GM19328 (cell line): ENCODE measurements at regions not wholly inside any gene's neighbourhood (a gene's known extent, or its start where the extent isn't known, plus 50 kb on each side); places are given as distances from the start of the nearest gene placed in this dataset.

Experiments used
- ATAC-seq: cut with Tn5 transposase; IDR thresholded peaks from one replicate; pipeline ENCODE4 v1.9.1; 2021; ENCODE audit warnings: mild to moderate bottlenecking, moderate library complexity; ENCODE audit not compliant: unreplicated experiment

- no peak for ATAC-seq
Observed at GRCh38 chr3:30258426-30259392, 347.7 kb upstream of the TGFBR2 start.

- no peak for ATAC-seq
Observed at GRCh38 chr3:30259730-30260129, 346.7 kb upstream of the TGFBR2 start.

DNA sequence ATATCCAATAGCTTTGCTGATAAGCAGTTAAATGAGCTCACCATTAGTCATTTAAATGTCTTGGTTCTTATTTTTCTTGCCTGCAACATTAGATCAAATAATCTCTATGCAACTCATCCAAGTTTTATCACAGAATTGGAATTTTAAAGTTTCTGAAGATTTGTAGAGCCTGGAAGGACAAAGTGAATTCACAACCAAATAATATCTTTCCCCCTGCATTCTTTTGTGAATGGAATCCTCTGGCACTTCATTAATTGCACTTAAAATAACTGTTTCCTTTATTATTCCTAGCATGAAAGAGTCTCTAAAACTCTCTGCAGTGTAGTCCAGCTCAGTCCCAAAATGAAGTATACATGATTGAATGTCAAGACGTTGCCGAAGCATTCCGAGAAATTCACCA, 345.6 kb upstream of the TGFBR2 start:
- ATAC-seq: no peak

DNA sequence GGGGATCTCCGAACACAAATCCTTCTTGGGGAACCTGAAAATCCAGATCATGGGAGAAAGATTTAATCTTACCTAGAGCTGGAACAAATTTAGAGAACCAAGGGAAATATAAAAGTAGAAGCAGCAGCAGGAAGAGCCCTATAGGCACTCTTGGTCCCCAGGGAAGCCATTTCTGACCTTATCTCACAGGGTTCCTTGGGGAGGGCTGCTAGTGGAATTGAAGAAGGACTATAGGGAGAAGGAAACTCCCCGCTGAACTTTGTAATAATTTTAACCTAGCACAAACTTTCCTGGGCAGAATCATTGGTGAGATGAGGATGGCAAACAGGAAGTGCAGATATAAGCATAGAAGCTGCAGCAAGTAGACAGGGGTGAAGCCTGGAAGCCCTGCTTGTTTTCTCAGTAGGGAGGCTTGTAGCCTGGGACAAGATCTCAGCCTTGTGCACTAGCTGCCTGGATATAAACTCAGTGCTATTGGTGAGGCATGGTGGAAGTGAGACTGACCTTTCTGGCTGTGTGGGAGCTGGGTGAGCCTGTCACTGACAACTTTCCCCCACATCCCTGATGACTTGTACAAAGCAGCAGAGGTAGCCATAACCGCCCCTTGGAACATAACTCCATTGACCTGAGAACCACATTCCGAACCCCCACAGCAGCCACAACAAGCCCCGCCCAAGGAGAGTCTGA, 343.0 kb upstream of the TGFBR2 start:
- no peak for ATAC-seq

DNA sequence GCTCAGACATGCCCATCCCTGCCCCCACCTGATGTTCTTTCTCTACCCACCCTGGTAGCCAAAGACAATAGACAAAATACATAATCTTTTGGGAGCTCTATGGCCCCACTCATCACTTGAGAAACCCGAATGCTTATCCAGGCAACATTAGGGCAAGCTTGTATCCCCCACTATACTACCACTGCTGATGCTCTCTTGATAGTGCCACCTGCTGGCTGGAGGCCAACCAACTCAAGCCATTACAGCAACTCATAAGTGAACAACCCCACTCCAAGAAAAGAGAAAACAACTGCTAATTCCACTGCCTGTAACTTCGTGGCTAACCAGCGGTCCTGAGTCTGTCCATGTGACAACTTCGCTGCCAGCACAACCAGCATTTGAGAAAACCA, 342.5 kb upstream of the TGFBR2 start:
- no peak for ATAC-seq

- ATAC-seq: no peak
Observed at GRCh38 chr3:30266524-30266923, 339.9 kb upstream of the TGFBR2 start.

DNA sequence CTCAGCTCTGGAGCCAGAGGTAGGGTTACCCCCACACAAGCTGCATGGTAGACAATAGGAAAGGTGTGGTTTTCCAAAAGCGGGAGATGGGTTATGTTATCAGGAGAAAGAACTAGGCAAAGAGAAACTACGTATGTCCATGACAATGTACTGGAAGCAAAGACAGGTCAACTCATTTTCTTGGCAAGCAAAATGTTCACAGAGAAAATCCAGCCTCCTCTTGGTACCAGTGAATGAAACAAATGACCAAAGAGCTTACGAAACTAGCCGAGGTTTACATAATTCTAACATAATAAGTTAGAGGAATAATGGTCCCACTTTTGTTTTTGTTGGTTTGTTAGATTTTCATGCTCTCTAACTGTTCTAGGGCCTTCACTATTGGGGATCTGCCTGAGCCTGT, 338.1 kb upstream of the TGFBR2 start:
- ATAC-seq: no peak

- ATAC-seq: no peak
Observed at GRCh38 chr3:30269751-30270445, 336.5 kb upstream of the TGFBR2 start.

DNA sequence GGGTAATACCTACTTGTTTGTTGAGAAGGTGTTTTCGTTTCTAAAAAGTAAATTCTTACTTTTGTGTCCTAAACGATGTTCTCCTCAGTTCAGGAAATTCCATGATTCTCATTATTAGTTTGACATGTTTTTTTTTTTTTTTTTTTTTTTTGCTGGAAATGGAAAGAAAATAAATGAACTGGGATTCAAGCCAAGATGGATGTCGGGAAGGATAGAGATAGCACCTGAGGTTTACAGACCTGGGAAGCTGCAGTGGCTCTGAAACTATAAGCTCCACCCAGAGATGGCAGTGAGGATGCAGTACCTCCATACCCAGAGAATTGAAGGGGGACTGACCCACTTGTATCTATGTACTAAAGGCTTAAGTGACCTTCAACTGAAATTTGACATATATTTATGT, 334.6 kb upstream of the TGFBR2 start:
- no peak for ATAC-seq

DNA sequence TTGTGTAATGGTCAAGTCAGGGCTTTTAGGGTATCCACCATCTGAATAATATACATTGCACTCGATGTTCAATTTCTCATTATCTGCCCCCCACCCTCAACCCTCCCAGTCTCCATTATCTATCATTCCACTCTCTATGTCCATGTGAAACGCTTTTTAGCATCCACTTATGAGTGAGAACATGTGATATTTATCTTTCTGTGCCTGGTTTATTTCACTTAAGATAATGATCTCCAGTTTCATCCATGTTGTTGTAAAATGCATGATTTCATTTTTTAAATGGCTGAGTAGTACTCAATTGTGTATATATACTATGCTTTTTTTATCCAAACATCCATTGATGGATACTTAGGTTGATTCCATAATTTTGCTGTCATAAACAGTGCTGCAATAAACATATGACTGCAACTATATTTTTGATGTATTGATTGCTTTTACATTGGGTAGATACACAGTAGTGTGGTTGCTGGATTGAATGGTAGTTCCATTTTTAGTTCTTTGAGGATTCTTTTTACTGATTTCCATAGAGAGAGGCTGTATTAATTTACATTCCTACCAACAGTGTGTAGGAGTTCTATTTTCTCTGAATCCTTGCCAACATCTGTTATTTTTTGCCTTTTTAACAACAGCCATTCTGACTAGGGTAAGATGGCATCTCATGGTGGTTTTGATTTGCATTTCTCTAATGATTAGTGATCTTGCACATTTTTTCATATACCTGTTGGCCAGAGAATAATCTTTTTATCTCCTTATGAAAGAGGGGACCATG, 332.9 kb upstream of the TGFBR2 start:
- ATAC-seq: no peak

- no peak for ATAC-seq
Observed at GRCh38 chr3:30277494-30277893, 328.9 kb upstream of the TGFBR2 start.

DNA sequence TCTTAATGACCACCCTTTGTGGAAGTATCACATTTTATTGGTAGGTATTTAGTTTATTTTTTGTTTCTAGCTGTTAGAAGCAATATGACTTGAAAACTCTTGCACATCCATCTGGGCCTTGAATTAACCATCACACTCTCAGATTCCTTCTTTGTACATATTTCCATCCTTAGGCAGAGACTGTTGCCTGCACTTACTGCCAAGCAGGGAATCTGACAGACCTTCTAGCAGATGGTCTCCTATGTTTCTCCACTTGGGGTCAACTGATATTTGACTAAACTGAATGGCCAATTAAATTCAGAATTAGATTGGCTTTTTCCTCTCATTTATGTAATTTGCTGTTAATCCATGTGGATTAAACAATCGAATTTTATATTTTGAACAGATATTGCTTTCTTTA, 324.9 kb upstream of the TGFBR2 start:
- ATAC-seq: no peak

GRCh38 chr3:30282154-30282696, 324.2 kb upstream of the TGFBR2 start:
- ATAC-seq: no peak

GRCh38 chr3:30285188-30286006, 321.0 kb upstream of the TGFBR2 start:
- ATAC-seq: no peak

GRCh38 chr3:30286007-30286669, 320.3 kb upstream of the TGFBR2 start:
- ATAC-seq: no peak

- ATAC-seq: no peak
Observed at GRCh38 chr3:30286811-30287210, 319.6 kb upstream of the TGFBR2 start.

- ATAC-seq: no peak
Observed at GRCh38 chr3:30288830-30289229, 317.6 kb upstream of the TGFBR2 start.

DNA sequence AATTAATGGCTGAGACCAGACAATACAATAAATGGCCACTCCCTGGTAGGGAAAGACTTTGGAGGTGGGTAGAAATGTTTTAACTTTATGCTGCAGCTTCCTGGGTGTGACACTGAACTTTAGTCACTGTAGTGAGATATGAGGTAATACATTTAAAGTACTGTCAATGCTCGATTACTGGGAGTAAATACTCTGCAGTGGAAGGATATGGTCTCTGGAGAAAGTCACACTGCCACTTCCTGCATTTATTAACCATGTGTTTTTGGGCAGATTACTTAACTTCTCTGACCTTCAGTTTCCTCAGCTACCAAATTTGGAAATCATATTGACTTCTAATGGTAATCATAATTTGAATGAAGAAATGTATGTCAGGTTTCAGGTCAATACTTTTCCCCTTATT, 317.1 kb upstream of the TGFBR2 start:
- ATAC-seq: no peak

GRCh38 chr3:30289766-30290165, 316.6 kb upstream of the TGFBR2 start:
- ATAC-seq: no peak
